Vagina (tissue), 2 donors: ENCODE measurements at regions not wholly inside any gene's neighbourhood (a gene's known extent, or its start where the extent isn't known, plus 50 kb on each side); places are given as distances from the start of the nearest gene placed in this dataset.

Experiments used
- CTCF ChIP-seq, 3 experiments: fragments of 450-650 bp in 2 of 3; fragments of 200-600 bp in 1 of 3; sonication (generic) in 1 of 3; IDR thresholded peaks; one replicate each; pipeline ENCODE4 v1.5.1; 2017 to 2019; ENCODE audit warnings: antibody characterized with exemption in 3 of 3, mild to moderate bottlenecking in 2 of 3, moderate library complexity in 2 of 3
- POLR2A ChIP-seq, 2 donors: fragments of 450-650 bp; IDR thresholded peaks; one replicate each; pipeline ENCODE4 v1.6.1; 2017; ENCODE audit warnings: antibody characterized with exemption in 2 of 2, mild to moderate bottlenecking in 2 of 2, moderate library complexity in 2 of 2
- POLR2AphosphoS5 ChIP-seq, 2 donors: sonication (generic); formaldehyde crosslinking; IDR thresholded peaks; one replicate each; pipeline ENCODE4 v1.9.0; 2017; ENCODE audit warnings: antibody characterized with exemption in 2 of 2, mild to moderate bottlenecking in 2 of 2, low read depth in 1 of 2; ENCODE audit not compliant: insufficient read depth in 1 of 2

GRCh38 chr3:106014971-106015370 lies 146.2 kb upstream of the CBLB start:
- TF ChIP-seq POLR2A (IDR thresholded peaks at IDR 0.05) (no peak), CTCF (IDR thresholded peaks at IDR 0.05) (no peak), POLR2AphosphoS5 (IDR thresholded peaks at IDR 0.05; ENCODE audit: insufficient read depth in 1 of 2, low read depth in 1 of 2) (no peak)
